NCI-H187 treated with DMSO at 0.1 percent for 48 hours (cell line): ENCODE measurements at regions not wholly inside any gene's neighbourhood (a gene's known extent, or its start where the extent isn't known, plus 50 kb on each side); places are given as distances from the start of the nearest gene placed in this dataset.
"Not testable (repeated sequence)": the region's sequence is repeated elsewhere in the genome, so short reads cannot be mapped to it uniquely, and the experiment has no call there.

ENCODE experiments used
- DNase-seq: peaks from one replicate; lab custom pipeline; 2025; lab: John Stamatoyannopoulos, UW

DNA sequence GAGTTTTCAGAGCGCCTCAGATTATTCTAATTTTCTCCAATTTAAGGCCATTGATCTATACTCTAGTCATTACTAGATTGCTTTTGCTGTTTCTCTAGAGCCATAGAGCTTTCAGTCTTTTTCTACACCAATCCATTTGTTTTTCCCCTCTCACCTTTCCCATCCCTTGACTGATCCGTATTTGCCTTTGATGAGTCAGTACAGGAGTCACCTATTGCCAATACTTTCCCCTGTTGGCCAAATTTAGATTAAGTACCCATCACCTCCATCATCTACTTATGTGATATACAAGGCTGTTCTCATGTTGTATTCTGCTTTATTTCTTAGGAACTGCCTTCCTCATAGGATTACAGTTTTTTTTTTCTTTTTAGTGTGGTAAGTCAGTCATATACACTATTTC is 463.2 kb downstream of the KLF12 start:
- DNase-seq = no peak

- no peak for DNase-seq
Observed at GRCh38 chr13:73667756-73668155, 466.4 kb downstream of the KLF12 start.

DNA sequence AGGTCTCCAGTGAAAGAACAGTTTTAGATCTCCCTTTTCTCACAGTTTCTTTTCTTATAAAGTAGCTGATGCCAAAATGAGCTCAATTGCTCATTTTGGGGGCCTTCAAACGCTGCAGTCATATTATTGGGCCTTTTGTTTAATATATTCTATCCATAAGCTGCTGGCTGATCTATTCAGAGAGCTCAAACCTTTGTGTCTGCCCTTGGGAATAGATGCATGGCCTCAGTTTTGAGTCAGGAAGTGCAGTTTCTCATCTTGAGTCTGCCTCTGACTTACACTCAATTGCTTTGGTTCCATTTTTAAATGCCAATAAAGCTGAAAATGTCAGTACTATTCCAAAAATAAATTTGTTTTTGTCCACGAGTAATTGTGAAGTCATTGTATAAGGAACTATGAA is 468.9 kb downstream of the KLF12 start:
- no peak for DNase-seq

DNA sequence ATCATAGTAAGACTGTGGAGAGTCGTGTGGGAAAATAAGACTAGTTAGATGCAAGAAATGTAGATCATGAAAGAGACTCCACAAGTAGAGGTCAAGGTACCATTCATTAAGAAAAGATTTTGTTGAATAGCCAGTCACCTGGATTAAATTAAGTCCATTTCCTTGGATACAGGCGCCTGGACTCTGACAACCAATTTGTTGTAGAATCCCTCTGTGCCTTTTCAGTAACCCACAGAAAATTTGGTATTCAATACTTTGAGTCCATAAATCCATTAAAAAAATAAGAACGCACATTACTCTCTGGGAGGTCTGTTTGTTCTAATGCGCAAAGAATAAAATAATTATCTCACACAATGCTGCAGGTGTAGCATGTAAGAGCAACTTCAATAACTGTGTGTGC is 469.4 kb downstream of the KLF12 start:
- no peak for DNase-seq

DNA sequence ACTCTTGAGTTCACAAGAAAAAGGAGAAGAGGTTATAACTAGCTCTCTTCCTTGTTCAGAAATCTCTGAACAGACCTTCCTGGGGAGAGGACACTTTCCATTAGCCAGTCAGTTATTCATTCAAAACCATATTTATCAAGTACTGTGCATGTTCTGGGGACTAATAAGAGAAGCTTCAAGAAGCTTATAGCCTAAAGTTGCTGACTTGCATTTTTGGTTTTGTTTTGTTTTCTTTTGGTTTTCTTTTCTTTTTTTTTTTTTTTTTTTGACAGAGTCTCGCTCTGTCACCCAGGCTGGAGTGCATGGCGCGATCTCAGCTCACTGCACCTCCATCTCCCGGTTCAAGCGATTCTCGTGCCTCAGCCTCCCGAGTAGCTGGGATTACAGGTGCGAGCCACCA is 471.4 kb downstream of the KLF12 start:
- no peak for DNase-seq

DNA sequence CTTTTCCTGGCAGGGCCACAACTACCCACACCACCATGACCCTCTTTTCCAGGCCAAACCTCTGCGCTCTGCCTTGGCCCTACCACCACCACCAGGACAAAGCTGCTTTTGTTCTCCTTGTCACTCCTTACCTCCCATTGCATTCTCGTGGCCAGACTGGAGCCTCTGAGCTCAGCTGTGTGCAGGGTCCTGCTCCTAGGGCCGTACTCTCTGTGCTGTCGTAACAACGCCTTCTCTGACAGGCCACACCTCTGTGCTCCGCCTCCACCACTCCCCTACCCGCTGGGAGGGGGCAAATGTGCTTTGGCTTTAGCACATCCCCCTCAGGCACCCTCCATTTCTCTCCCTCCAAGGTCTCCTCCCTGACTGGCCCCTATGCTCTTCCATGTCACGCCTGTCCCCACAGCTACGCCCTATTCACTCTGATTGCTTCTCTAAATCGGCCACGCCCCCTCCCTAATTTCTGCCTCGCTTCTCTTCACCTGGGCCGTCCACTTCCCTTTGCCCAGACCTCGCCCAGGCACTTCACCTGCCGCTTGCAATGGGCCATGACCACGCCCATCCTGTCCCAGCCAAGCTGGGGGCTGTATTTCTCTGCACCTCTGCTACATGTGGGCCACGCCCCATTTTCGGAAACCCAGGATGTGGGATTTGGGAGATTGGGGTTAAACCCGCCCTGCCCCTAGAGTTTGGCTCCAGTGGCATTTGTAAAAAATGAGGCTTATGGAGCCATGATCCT is 472.3 kb downstream of the KLF12 start:
- DNase-seq = no peak

DNA sequence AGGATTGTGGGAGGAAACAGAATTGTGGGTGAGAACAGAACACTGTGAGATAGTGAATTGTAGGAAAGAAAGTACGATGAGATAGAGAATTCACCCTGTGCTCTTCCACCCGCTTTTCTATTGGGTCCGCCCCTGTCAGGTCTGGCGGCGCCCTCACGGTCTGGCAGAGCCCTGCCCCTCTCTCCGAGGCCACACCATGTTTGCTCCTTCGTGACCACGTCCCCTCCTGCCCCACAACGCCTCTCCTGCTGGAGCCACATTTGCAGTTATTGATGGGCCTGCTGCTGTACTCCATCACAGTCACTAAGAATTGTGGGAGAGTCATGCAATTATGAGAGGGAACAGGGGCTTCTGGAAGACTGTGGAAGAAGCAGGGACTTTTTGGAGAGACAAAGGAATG is 473.1 kb downstream of the KLF12 start:
- DNase-seq = no peak

GRCh38 chr13:73658639-73659038 is 475.6 kb downstream of the KLF12 start:
- no peak for DNase-seq

DNA sequence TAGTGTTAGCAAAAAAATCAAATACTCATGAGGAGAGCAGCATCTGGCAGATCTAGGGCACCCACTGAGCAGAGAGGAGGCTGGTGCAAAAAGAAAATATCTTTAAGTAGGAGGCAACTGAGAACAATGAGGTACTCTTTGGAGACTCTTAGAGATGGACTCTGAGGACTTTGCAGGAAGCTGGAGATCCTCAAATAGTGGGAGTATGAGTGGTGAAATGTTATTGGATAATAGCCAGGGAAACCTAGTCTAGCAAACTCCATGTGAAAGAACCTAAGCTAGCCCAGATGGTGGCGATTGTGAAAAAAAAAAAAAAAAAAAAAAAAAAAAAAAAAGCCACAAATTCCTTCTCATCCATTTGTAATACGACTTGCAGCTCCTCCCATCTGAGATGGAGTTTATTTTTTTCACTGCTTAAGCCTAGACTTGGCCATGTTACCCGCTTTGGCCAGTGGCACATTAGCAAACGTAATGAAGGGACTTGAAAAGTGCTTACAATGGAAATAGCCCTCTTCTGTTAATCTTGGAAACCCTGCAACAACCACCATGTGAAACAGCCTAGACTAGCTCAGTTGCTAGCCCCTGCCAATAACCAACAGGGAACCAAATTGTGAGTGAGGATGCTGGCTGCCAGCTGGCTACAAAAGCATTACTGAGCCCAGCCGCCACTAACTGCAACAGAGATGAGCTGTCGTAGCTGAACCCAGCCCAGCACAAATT is 476.2 kb downstream of the KLF12 start:
- DNase-seq = no peak

DNA sequence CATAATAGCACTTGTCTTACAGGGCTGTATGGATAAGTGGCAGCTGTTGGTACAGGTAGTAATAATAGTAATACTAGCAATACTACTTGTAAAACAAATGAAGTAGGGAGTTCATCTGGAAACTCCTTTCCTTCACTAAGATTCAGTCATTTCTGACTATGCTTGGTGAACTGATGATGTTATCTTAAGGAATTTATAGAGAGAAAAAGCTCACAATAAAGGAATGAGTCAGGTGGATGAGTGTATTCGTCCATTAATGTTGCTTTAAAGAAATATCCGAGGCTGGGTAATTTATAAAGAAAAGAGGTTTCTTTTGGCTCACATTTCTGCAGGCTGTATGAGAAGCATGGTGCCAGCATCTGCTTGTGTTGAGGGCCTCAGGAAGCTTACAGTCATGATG is 477.3 kb downstream of the KLF12 start:
- DNase-seq = no peak

GRCh38 chr13:73653688-73654087 is 480.5 kb downstream of the KLF12 start:
- no peak for DNase-seq

DNA sequence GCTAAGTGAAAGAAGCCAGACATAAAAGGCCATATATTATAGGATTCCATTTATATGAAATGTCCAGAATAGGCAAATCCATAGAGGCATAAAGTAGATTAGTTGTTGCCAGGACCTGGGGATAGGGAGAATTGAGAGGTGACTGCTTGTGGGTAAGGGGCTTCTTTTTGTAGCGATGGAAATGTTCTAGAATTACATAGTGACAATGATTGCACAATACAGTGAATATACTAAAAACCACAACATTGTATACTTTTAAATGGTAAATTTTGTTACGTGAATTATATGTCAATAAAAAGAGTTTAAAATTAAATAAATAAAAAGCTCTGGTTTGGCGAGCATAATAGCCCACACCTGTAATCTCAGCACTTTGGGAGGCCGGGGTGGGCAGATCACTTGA is 486.8 kb downstream of the KLF12 start:
- DNase-seq = no peak

DNA sequence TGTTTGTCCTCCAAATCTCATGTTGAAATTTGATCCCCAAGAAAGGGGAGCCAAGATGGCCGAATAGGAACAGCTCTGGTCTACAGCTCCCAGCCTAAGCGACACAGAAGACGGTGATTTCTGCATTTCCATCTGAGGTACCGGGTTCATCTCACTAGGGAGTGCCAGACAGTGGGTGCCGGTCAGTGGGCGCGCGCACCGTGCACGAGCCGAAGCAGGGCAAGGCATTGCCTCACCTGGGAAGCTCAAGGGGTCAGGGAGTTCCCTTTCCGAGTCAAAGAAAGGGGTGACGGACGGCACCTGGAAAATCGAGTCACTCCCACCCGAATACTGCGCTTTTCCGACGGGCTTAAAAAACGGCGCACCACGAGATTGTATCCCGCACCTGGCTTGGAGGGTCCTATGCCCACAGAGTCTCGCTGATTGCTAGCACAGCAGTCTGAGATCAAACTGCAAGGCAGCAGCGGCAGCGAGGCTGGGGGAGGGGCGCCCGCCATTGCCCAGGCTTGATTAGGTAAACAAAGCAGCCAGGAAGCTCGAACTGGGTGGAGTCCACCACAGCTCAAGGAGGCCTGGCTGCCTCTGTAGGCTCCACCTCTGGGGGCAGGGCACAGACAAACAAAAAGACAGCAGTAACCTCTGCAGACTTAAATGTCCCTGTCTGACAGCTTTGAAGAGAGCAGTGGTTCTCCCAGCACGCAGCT is 493.6 kb downstream of the KLF12 start:
- not testable (repeated sequence) for DNase-seq

GRCh38 chr13:73635166-73635787 is 498.9 kb downstream of the KLF12 start:
- DNase-seq = no peak

DNA sequence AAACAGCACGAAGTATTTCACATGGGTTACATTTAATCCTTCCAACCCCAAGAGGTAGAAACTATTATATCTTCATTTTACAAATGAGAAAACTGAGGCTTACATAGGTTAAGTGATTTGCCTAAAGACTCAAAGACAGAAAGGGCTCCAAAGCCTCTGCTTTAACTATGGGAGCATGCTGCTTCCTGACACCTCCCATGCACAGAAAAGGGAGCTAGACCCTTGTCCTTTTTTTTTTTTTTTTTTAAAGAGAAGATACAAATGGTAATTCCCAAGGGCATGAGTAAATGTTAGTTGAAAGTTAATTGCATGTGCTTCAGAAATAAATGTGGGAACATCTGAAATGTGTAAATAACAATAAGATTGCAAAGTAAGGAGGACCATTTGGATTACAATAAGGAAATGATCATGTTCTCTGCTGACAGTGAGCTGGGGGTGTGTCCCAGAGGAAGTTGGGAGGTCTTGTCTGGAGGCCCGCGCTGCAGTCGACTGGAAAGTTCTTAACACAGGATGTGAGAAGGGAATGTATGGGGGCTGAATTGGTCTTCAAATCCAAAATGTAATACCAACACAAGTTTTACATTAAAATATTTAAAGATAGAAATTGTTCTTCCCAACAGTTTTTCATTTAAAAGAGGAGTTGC is 500.3 kb downstream of the KLF12 start:
- DNase-seq = no peak

- DNase-seq = no peak
Observed at GRCh38 chr13:73631411-73631810, 502.8 kb downstream of the KLF12 start.

DNA sequence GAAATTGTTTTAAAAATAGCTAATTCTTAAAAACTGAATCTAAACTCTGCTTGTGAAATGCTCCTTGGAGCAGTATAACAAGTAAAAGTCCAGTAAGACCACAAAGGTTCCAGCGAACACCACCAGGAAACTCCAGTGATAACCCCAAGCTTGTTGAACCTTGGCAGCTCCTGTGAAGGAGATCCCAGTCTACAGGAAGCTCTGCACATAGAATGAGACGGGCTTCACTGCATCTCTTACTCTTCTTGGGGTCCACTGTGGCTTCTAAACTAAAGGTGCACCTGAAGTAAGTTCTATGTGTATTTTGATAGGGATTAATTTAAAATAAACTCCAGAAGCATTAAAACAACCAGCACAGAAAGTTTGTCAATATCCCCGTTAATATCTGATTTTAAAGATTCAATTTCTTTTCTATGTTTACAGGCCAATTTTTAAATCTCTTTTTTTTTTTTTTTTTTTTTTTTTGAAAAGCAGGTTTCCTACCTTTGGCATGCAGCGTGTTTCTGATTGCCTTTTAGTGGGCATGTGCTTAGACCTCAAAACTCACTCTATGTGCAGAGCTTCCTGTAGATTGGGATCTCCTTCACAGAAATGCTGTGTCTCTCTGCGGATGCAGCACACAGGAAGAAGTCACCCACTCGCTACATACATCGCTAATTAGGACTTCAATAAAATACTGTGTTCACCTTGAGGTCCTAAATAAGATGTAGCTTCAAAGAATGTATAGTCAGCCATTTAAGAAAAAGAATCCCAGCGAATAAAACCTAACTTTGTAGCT is 508.5 kb downstream of the KLF12 start:
- DNase-seq = no peak

- DNase-seq = no peak
Observed at GRCh38 chr13:73623281-73623680, 510.9 kb downstream of the KLF12 start.

DNA sequence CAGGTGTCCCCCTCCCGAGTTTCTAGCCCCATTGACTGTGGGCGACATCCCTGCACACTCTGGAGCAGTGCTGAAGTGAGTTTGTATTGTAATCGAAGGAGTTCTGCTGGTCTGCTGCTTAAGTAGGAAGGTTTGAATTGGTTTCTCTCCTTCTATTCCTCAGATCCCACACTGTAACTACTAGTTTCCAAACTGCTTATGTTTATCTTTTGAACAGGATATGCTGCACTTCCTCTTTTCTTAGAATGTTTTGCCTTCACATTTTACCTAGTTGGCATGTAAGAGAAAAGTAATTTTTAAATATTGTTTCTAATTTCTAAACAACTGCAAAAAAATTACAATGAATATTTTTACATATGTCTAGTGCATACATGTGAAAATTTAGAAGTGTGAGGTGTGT is 511.8 kb downstream of the KLF12 start:
- no peak for DNase-seq

- no peak for DNase-seq
Observed at GRCh38 chr13:73618275-73618865, 515.8 kb downstream of the KLF12 start.

DNA sequence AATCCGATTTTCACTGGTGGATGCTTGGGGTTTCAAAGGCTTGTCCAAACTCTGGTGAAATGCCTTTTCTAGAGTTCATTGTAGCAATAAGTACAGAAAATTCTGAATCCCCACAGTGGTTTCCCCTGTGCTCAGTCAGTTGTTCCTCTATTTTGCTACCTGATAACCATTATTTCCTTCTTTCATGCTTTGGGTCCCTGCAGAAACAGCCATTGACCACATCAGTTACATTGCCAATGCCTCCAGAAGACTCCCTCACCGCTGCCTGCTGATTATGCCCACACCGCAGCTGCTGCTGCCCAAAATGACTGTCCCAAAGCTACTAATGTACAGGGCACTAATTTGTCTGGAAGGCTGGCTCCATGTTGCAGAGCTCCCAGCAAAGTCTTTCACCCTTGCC is 517.3 kb downstream of the KLF12 start:
- no peak for DNase-seq
